Ishikawa (cell line): ENCODE measurements at regions not wholly inside any gene's neighbourhood (a gene's known extent, or its start where the extent isn't known, plus 50 kb on each side); places are given as distances from the start of the nearest gene placed in this dataset.

Experiments
- CEBPB ChIP-seq: IDR thresholded peaks from 2 replicates; pipeline ENCODE4 v1.6.1; 2012
- CREB1 ChIP-seq: IDR thresholded peaks from 2 replicates; pipeline ENCODE4 v1.6.1; 2012; ENCODE audit warnings: low read depth
- EGR1 ChIP-seq: IDR thresholded peaks from 2 replicates; pipeline ENCODE4 v1.6.1; 2012
- EP300 ChIP-seq: IDR thresholded peaks from 2 replicates; pipeline ENCODE4 v1.6.1; 2012; ENCODE audit warnings: borderline replicate concordance
- MAX ChIP-seq: IDR thresholded peaks from 2 replicates; pipeline ENCODE4 v1.6.1; 2012
- NFIC ChIP-seq: IDR thresholded peaks from 2 replicates; pipeline ENCODE4 v1.6.1; 2012
- RAD21 ChIP-seq: IDR thresholded peaks from 2 replicates; pipeline ENCODE4 v1.6.1; 2012; ENCODE audit warnings: low read depth
- REST ChIP-seq: IDR thresholded peaks from 2 replicates; pipeline ENCODE4 v1.6.1; 2012; ENCODE audit warnings: low read depth, mild to moderate bottlenecking
- TAF1 ChIP-seq: IDR thresholded peaks from 2 replicates; pipeline ENCODE4 v1.6.1; 2012; ENCODE audit warnings: low read depth, mild to moderate bottlenecking
- TCF12 ChIP-seq: IDR thresholded peaks from 2 replicates; pipeline ENCODE4 v1.6.1; 2012; ENCODE audit warnings: low read depth
- TEAD4 ChIP-seq: IDR thresholded peaks from 2 replicates; pipeline ENCODE4 v1.6.1; 2012
- USF1 ChIP-seq: IDR thresholded peaks from 2 replicates; pipeline ENCODE4 v1.6.1; 2012
- ZBTB7A ChIP-seq: IDR thresholded peaks from 2 replicates; pipeline ENCODE4 v1.6.1; 2012; ENCODE audit warnings: low read depth

- TF ChIP-seq USF1 (no peak), TAF1 (no peak), EP300 (no peak), EGR1 (no peak), MAX (no peak), TCF12 (no peak), ZBTB7A (no peak), NFIC (no peak), CEBPB (no peak), TEAD4 (no peak), RAD21 (no peak), REST (no peak), CREB1 (no peak)
Measured at GRCh38 chr2:9721344-9721743, 90.5 kb upstream of the YWHAQ start.
